Superior temporal gyrus (tissue), 1 donor: ENCODE measurements at regions not wholly inside any gene's neighbourhood (a gene's known extent, or its start where the extent isn't known, plus 50 kb on each side); places are given as distances from the start of the nearest gene placed in this dataset.

ENCODE experiments used
- DNase-seq: peaks from one replicate; pipeline ENCODE4 v3.0.0-alpha.2; 2016; ENCODE audit errors: extremely low spot score

DNA sequence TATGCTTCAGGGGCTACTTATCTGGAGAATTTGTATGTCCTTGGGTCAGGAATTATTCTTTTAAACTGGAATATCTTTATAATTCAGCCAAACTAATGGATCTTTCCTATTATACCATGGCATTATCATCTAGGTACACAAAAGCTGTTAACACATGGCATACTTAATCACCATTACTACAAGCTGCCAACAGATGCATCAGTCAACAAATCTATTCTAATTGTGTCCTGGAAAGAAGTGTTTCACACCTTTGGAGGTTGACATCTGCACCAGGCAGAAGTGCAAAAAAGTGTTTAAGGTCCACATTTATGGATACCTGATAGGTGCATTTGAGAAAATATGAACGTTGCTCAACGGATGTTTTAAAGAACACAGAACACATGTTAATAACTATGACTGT lies 470.2 kb upstream of the ADGRL2 start:
- DNase-seq, result no peak

DNA sequence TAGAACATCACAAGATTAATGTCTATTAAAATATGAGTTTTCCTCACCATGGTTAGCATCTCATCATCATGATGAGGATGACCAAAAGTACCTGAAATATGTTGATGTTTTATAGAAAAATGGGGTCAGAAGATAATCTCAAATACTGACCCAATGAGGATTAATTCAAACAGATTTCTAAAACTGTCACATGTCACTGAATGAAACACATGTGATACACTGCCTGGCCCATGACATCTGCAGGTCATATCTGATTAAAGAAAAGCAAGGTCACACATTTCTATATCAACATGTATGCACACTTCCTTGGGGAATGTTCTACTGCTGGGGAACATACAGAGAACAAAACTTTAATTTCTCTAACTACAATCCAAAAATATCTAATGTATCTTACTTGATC lies 470.6 kb upstream of the ADGRL2 start:
- DNase-seq, result no peak

DNA sequence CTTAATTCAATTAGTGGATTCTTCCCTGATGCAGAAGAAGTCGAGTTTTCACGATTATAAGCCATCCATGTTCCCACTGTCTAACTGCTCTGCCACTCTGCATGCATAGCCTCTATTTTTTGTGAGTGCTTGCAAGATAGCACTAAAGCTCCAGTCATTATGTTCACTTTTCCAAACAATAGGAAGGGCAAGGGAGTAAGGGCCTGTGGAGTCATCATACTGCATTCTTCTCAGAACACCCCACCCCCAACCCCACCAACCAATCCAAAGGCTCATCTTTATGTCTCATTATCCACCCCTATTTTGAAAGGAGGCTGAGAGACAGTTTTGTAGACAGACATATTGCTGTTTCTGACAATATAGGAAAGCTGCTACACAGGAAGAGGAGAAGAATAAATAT lies 471.7 kb upstream of the ADGRL2 start:
- no peak for DNase-seq

DNA sequence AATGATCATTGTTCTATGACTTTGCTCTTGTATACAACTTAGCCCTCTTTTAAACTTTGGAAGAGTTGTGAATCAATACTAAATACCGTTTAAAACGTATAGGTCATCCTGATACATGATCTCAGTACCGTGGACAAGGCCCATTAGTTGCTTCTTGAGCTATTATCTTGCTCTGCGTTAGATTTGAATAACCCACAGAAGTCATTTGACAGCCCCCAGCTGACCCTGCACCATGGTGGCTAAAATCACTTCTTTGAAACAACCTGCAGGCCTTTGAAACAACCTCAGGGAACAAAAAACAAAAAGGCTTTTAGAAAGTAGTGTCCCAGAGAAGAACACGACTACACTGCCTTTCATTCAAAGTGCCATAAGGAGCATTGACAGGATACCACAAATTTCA lies 473.0 kb upstream of the ADGRL2 start:
- no peak for DNase-seq

DNA sequence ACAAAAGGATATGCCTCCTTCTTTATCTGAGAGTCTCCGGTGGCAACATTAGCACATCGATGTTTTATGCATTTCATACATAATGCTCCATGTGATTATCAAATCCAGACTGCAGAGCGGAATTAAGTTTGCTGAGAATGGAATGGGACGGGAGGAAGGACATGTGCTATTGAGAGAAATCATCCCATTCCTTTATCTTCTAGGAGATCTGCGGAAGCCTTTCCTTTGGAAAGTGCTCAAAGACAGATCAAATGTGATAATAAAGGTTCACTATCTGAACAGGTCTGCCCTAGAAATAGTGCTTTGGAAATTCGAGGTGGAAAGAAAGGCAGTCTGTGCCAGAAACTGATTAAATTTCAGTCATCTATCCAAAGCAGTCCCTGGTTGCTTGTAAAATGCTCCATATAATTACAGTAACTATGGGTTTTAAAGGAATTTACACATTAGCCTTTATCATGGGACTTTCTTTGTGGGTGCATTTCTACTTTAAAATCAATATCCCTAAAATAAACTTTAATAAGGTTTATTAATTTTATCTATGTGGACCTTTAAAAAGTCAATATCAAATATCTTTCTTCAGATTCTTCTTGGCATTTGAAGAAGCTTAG lies 473.5 kb upstream of the ADGRL2 start:
- DNase-seq, result no peak

DNA sequence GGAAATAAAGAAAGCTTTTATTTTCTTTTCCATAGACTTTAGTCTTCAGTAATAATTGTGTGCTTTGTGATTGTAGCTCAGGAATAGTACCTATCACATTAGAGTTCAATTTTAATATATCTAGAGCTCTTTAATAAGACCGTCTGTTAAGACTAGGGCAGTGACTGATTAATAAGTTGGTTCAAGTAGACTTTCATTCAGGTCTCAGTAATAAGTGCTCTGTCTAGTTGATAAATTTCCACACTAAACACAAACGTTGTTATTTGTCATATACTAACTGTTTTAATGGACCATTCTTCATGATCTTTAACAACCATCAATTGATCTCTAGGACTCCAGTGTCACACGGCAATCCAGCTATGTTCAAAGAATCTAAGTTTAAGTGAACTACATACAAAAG lies 474.5 kb upstream of the ADGRL2 start:
- DNase-seq, result no peak

DNA sequence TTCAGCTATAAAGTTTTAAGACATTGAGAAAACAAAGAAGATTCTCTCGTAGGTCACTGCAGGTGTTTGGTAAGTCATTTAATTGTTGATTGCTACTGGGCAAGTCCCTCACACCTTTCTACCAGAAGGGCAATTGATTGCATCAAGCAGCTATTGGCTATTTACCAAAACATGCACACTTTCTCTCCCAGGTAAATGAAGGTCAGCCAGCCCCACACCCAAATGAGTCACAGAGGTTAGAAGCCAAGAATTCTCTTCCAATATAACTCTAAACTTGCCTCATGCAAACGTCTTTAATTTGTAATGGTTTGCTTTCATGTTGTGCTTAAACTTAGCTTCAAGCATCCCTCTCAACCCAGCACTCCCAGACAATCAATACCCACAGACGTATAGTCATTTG lies 475.3 kb upstream of the ADGRL2 start:
- no peak for DNase-seq

DNA sequence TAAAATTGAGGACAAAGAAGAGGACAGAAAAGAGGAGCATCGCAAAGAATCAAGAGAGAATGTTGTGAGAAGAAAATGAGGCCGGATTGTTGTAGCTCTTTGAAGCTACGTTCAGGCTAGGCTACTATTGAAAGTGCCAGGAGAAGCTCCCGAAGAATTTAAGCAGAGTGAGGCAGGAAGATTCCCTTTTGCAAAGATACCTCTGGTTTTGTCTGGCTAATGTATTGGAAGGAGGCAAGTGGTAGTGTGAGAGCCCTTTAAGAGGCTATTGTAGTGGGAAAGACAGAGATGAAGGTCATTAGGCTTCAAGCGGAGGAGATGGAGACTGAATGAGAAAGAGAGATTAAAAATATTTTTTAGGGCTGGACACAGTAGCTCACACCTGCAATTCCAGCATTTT lies 476.9 kb upstream of the ADGRL2 start:
- DNase-seq, result no peak

DNA sequence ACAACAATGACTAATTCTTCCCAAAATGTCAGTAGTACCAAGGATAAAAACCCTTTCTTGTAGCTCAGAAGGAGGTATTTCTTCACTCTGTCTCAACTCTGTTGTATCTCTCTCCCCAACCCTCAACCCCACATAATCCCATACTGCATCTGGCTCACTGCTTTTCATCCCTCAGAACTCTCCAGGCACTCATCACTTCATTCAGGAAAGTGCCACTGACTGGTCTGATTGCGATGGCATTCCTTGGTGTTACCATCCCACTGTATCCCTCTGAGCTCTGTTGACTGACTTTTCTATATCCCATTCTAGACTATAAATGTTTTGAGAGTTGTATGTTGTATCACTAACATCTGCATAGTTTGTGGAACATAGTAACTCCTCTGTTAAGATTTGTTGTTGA lies 483.5 kb upstream of the ADGRL2 start:
- DNase-seq, result no peak

DNA sequence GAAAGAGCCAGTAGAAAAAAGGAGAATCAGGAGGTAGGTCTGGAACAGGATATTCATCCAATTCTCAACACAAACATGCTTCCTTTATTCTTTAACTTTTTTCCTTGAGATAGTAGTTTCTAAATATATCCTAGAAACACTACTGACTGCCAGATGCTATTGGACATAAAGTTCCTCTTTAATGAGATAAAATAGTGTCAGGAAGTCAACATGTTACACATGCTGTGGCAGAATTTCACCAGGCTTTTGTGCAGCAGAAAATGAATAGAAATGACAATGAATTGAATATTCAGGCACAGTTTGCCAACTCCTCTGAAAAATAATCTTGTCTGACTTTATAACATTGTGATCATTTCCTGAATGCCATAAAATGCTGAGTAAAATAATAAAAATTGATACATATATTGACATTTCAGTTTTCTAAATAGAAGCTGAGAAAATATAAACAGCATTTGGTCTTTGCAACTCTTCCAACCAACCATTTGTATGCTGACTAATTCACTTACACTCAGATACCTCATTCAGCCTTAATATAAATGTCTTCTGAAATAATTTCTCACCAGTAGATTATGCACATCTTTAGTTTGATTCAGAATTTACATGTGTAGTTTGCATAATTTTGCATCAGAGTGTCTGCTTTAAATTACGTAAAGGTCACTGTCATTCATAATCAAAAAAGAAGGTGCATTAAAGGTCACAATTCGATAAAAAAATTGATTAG lies 486.1 kb upstream of the ADGRL2 start:
- no peak for DNase-seq

DNA sequence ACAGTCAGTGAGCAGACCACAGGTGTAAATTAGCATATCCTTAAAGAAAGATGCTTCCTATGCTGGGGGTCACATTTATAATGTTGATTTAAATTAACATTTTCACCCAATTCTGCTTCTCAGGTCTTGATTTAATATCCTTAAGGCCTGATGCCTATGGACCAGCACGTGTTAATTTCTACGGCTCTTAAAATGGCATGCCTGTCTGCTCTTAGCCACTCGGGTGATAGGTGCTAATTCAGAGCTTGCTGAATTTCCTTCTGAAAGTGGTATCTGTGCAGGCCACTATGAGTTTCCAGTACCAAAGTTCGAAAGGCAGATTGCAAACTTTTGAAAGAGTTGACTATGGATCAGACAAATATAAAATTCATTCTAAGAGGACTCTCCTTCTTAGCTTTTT lies 487.4 kb upstream of the ADGRL2 start:
- no peak for DNase-seq

DNA sequence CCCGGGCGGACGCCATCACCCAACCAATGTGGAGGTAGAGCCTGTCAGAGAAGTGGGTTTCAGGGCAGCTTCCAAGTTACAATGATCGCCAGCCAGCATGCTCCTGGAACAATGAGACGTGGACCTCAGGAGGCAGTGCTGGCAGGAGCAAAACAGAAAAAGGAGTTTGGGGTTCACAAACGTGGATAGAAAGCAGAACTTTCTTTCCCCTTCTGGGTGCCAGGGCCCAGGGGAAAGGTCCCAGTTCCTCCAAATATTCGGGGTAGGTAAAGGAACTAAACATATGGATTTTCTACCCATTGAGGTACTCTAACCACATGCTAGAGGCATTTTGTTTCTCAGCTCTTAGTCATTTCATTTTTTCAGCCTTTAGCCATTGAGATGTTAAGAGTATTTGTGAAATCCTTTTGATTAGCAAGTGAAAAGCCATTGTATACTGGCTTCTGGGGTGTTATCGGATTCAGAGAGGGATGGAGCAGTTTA lies 488.4 kb upstream of the ADGRL2 start:
- no peak for DNase-seq

DNA sequence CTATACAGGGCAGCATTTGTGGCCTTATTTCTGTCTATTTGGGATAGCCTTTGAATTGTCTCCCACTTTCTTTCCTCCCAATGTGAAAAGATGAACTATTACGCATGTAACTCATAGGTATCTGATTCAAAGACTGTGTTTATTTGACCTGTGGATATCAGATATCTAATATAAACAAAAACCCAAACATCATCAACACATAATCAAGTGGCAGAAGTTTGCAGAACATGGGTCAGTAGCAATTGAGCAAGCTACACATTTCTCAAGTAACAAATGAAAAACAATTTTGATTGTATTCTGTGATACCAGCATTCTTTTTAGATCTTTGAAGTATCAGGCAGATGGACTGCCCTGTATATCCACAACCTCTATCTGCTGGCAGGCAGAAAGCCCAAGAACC lies 490.5 kb upstream of the ADGRL2 start:
- no peak for DNase-seq

DNA sequence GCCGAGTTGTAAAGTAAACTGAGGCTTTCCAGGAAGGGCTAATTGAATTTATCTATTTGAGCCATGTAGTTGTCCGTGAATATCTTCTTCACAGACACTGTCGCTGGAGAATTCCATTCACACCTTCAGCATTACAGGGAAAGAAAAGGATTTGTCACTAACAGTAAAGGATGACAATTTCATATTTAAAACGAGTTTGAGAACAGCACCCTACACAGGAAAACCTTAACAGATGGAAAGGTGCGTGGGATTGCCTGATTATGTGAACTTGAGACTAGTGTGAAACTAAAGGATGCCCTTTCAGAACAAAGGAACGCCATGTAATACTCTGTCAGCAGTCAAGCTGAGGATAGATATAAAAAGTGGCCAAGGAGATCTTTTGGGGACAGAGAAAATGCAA lies 492.5 kb upstream of the ADGRL2 start:
- peak; percentile 59 for DNase-seq

DNA sequence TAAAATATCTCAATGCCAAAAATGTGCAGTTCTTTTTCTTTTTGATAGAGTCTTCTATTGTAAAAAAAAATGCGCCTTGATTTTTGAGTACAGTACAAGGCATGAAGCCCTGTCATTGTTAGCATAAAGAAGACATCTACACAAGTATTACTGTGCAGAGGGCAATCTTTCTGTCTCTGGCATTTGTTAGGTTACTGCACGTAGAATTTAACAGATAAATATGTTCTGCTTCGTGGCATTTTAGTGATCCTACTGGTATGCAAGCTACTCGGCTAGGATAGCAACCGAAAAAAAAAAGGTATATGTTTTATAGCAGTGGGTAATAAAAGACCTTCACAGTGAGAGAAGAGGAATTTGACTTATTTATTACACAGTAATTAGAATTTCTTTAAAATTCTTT lies 492.9 kb upstream of the ADGRL2 start:
- peak; percentile 36 for DNase-seq

DNA sequence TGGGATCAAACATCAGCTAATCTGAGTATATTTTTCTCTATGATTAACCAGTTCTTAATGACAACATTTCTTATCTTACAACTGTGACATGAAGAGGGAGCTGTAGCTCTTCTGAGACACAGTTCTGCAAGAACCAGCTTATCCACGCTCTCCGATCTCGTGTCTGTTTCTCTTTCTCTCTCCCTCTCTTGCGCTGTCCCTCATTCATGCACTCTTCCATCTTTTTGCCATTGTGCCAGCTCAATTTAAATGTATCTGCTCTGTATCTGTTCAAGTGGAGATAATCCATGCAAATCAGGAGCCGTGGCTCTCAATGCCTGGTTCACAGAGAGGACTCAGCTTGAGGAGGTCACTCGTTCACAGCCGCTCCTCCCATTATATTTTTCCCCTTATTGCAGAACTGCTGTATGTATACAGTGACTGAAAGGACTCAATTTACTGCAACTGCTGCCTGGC lies 494.7 kb upstream of the ADGRL2 start:
- peak; percentile 80 for DNase-seq

DNA sequence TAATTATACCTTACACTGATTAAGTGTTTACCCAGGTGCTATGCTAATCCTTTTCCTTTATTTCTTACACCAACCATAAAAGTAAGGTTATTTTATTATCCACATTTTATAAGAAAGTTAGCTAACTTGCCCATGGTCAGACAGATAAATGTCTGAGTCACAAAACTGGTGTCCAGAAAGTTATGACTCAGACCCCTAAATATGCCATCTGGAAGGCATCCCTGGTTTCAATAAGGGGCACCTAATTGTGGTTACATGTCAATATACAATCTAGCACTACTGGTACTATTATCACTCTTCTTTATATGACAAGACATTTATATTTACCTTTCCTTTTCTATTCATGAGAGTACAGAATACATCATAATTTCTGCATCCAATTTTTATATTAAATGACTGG lies 496.5 kb upstream of the ADGRL2 start:
- no peak for DNase-seq

DNA sequence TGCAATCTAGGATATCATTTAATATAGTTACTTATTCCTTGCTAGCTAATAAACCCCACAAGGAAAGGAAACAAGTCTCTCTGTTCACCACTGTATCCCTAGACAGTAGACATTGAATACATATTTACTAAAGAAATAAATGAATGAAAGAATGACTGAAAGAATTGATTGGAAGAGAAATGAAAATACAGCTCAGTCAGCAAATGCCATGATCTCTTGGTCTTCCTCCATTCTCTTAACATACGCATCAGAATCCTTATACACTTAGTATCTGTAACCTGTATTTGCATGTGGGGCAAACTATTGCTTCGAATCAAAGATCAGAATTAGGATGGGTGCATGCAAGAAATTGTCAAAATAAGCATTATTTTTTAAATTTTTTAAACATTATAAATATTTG lies 500.8 kb upstream of the ADGRL2 start:
- DNase-seq, result no peak

DNA sequence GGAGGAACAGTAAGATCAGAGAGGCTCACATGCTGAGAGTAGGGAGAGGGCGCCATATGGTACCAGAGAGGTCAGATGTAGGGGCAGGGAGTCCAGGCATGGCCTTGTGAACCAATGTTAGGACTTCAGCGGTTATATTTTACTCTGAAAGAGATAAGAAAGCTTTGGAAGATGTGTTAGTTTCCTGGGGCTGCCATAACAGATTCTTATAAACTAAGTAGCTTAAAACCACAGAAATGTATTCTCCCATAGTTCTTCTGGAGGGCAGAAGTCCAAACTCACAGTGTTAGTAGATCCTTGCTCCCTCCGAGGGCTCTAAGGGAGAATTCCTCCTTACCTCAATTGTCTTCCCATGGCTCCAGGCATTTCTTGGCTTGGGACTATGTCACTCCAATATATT lies 502.5 kb upstream of the ADGRL2 start:
- no peak for DNase-seq

DNA sequence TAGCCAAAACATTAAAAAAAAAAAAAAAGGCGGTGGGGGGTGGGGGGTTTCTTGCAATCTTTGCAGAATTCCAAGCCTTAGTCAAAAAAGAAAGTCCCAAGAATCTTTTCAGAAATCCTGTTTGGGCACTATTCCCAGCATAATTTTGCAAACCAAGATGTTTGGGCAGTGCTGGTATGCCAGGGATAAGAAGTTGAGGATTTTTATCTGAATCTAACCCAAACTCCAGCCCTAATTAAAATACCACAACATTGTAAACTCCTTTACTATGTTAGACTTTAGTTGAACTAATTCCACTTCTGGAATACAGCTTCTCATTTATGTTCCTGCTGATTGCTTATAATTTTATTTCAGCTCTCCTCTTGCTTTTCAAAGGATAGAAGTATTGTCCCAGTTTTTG lies 504.1 kb upstream of the ADGRL2 start:
- DNase-seq, result no peak

DNA sequence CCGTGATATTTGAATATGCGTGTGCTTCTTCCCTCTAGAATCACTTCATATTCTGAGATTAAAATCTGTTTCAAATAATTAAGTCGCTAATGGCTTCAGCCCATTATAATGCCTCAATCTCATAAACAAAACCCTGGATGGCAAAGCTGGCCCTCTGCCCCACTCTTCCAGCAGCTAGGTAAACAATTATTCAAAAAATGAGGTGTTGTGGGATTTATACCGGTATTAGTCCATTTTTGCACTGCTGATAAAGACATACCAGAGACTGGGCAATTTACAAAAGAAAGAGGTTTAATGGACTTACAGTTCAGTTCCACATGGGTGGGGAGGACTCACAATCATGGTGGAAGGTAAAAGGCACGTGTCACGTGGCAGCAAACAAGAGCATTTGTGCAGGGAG lies 510.4 kb upstream of the ADGRL2 start:
- DNase-seq, result no peak

DNA sequence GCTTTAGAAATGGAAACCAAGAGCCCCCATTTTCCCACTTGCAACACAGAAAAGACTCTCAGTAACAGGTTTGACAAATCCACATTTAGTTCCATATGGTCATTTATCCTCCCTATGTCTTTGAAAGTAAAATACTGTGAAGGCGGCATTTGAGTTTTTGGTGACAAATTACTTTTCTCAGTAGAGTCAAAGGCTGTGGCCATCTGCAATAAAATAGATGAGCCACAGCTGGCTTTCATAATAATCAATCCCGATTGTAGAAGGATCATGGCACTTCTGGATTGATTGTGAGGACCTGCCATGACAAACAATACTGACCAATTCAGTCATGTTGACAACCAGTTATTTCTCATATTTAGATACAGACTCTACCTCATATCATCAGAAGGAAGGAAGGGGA lies 512.0 kb upstream of the ADGRL2 start:
- DNase-seq, result no peak

DNA sequence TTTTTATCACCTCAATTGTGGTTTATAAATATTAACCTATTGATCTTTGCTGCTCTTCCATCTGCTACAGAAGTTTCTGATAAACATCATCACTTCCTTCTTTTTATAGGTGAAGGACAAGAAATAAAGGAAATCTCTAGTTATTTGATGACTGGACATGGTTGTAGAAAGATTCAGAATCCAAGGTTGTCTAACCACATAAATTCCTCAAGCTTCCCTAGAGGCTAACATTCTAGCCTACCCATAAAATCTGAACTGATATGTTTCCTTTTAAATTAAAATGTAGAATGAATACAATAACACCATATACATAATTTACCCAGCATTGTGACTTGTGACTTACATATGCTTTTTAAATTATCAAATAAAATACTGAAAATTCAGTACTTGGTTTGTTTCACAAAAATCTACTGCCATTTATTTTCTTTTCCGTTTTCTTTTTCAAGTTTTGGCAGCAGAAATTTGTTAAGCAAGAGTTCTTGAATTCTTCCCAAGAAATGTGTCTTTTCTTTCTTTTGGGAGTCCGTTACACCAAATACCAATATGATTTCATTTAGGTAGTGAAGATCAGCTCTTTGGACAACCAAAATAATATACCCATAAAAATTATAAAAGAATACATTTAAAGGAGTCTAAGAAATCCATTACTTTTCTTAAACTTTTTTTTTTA lies 513.2 kb upstream of the ADGRL2 start:
- no peak for DNase-seq
